Activated CD8-positive, alpha-beta T cell treated with anti-CD3 and anti-CD28 coated beads for 36 hours (primary cell): ENCODE measurements at regions not wholly inside any gene's neighbourhood (a gene's known extent, or its start where the extent isn't known, plus 50 kb on each side); places are given as distances from the start of the nearest gene placed in this dataset.

Experiments used
- ATAC-seq: fragments of 200-7000 bp; cut with Tn5 transposase; one replicate; pipeline ENCODE4 v1.10.0; 2021; ENCODE audit warnings: mild to moderate bottlenecking, moderate library complexity
- CTCF ChIA-PET: fragments of 350-600 bp; sonication (Branson Sonifier 250); formaldehyde crosslinking; loops from one replicate; lab custom pipeline; 2021; ENCODE audit warnings: antibody characterized with exemption; lab: Charles Lee
- POLR2A ChIA-PET: fragments of 350-600 bp; sonication (Branson Sonifier 250); formaldehyde crosslinking; loops from one replicate; lab custom pipeline; 2021; ENCODE audit warnings: antibody characterized with exemption; lab: Charles Lee
- DNase-seq: peaks from one replicate; pipeline ENCODE4 v3.0.0-alpha.2; 2020
- H3K27ac Mint-ChIP-seq: one replicate; pipeline ENCODE4 v1.8.0; 2021; ENCODE audit warnings: mild to moderate bottlenecking, mixed read lengths
- H3K27me3 Mint-ChIP-seq: one replicate; pipeline ENCODE4 v1.8.0; 2021; ENCODE audit warnings: mixed read lengths
- H3K36me3 Mint-ChIP-seq: one replicate; pipeline ENCODE4 v1.8.0; 2021; ENCODE audit warnings: low read depth, mixed read lengths
- H3K4me1 Mint-ChIP-seq: one replicate; pipeline ENCODE4 v1.8.0; 2021; ENCODE audit warnings: low read depth, mixed read lengths
- H3K4me3 Mint-ChIP-seq: one replicate; pipeline ENCODE4 v1.8.0; 2021; ENCODE audit warnings: mild to moderate bottlenecking, moderate library complexity, mixed read lengths
- H3K9me3 Mint-ChIP-seq: one replicate; pipeline ENCODE4 v1.8.0; 2021; ENCODE audit warnings: mixed read lengths
- CTCF ChIP-seq: fragments of 200-600 bp; IDR thresholded peaks from one replicate; pipeline ENCODE4 v1.8.0; 2022; ENCODE audit warnings: antibody characterized with exemption, mild to moderate bottlenecking
- intact Hi-C: fragments of 100-400 bp; cut with micrococcal nuclease; formaldehyde crosslinking; loops from one replicate; pipeline ENCODE4 v1.10.0; 2022

DNA sequence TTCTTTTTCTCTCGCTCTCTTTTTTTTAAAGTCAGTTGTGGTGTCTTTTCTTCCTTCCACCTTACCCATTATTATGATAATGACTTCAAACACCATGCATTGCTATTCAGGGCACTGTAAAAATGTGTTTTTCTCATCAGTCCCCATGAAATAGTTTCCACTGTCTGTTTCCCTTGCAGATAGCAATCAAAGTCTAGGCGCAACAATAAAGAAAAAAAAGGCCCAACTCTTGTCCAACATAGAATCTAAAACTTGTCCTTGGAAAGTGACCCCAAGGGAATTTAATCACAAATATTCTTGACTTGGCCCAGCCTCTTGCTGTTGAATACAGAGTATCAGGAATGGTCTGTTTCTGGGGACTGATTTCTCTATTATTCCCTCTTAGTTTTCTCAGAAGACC, 382.5 kb downstream of the PLPP3 start:
- Mint-ChIP-seq H3K9me3 (no peaks in the 10 kb centered on the region), H3K27ac (no peak overlapping the region), H3K27me3 (no peaks in the 10 kb centered on the region), H3K4me3 (no peak overlapping the region), H3K36me3 (no peaks in the 10 kb centered on the region), H3K4me1 (no peaks in the 10 kb centered on the region)
- no peak for TF ChIP-seq CTCF
- ChIA-PET POLR2A (no interaction called here), CTCF (no interaction called here)
- DNase-seq (no peak), ATAC-seq (no peak)
- intact Hi-C loops: no loop called here

- ATAC-seq: no peak
- ChIA-PET CTCF (no interaction called here), POLR2A (no interaction called here)
- Mint-ChIP-seq H3K36me3 (no peaks in the 10 kb centered on the region), H3K4me3 (no peak overlapping the region), H3K9me3 (no peaks in the 10 kb centered on the region), H3K27ac (no peak overlapping the region), H3K4me1 (no peaks in the 10 kb centered on the region), H3K27me3 (no peaks in the 10 kb centered on the region)
- intact Hi-C loops: no loop called here
- no peak for DNase-seq
- no peak for TF ChIP-seq CTCF
These were observed 384.6 kb downstream of the PLPP3 start for GRCh38 chr1:56194701-56195300.

GRCh38 chr1:56193656-56194055, 385.7 kb downstream of the PLPP3 start:
- H3K36me3 Mint-ChIP-seq: no peaks in the 10 kb centered on the region
- H3K4me3 Mint-ChIP-seq: no peak overlapping the region
- TF ChIP-seq CTCF: no peak
- ChIA-PET CTCF (no interaction called here), POLR2A (interaction anchor here (0.6 kb wide), 1 partner anchor 18 kb away, joined by 3 read pairs; no protein-coding TSS in a partner anchor)
- no peak for ATAC-seq
- H3K27ac Mint-ChIP-seq: no peak overlapping the region
- DNase-seq: no peak
- H3K9me3 Mint-ChIP-seq: no peaks in the 10 kb centered on the region
- H3K27me3 Mint-ChIP-seq: no peaks in the 10 kb centered on the region
- H3K4me1 Mint-ChIP-seq: no peaks in the 10 kb centered on the region
- intact Hi-C loops: no loop called here

GRCh38 chr1:56191369-56191768, 388.0 kb downstream of the PLPP3 start:
- no peak for TF ChIP-seq CTCF
- H3K27ac Mint-ChIP-seq: no peak overlapping the region
- no peaks in the 10 kb centered on the region for H3K9me3 Mint-ChIP-seq
- ChIA-PET POLR2A (no interaction called here), CTCF (no interaction called here)
- intact Hi-C loops: no loop called here
- no peak for ATAC-seq
- H3K36me3 Mint-ChIP-seq: no peaks in the 10 kb centered on the region
- no peaks in the 10 kb centered on the region for H3K4me1 Mint-ChIP-seq
- H3K27me3 Mint-ChIP-seq: no peaks in the 10 kb centered on the region
- DNase-seq: no peak
- no peak overlapping the region for H3K4me3 Mint-ChIP-seq

- no peak overlapping the region for H3K4me3 Mint-ChIP-seq
- DNase-seq (no peak), ATAC-seq (no peak)
- CTCF ChIA-PET: no interaction called here
- no peaks in the 10 kb centered on the region for H3K4me1 Mint-ChIP-seq
- no peak overlapping the region for H3K27ac Mint-ChIP-seq
- H3K27me3 Mint-ChIP-seq: no peaks in the 10 kb centered on the region
- H3K36me3 Mint-ChIP-seq: no peaks in the 10 kb centered on the region
- POLR2A ChIA-PET: no interaction called here
- intact Hi-C loops: no loop called here
- TF ChIP-seq CTCF: no peak
- no peaks in the 10 kb centered on the region for H3K9me3 Mint-ChIP-seq
These were observed 388.5 kb downstream of the PLPP3 start for GRCh38 chr1:56190806-56191365.
